Keratinocyte (primary cell): ENCODE measurements at regions not wholly inside any gene's neighbourhood (a gene's known extent, or its start where the extent isn't known, plus 50 kb on each side); places are given as distances from the start of the nearest gene placed in this dataset.

Experiments
- DNase-seq: peaks from one replicate; pipeline ENCODE4 v3.0.0-alpha.2; 2011; ENCODE audit warnings: low read depth, missing footprints, low spot score
- FAIRE-seq: peaks from 2 replicates; lab custom pipeline; 2011; peaks lifted over from hg19 to GRCh38; lab: Jason Lieb, UNC
- H2AFZ ChIP-seq: 2 replicates; pipeline ENCODE4 v1.6.0; 2012; ENCODE audit warnings: low read length, control low read depth, inconsistent platforms; ENCODE audit not compliant: control insufficient read depth
- H3K27ac ChIP-seq: 2 replicates; pipeline ENCODE4 v1.5.1; 2011; ENCODE audit warnings: low read length; ENCODE audit not compliant: control insufficient read depth, insufficient read depth
- H3K27me3 ChIP-seq: 3 replicates; pipeline ENCODE4 v1.6.0; 2011; ENCODE audit warnings: low read length; ENCODE audit not compliant: control insufficient read depth, insufficient read depth; ENCODE audit errors: extremely low read depth
- H3K36me3 ChIP-seq, 2 experiments: 2 replicates in 1 of 2; 3 replicates in 1 of 2; pipeline ENCODE4 v1.5.1; 2011; ENCODE audit warnings: low read length in 2 of 2, mild to moderate bottlenecking in 1 of 2; ENCODE audit not compliant: control insufficient read depth in 2 of 2, insufficient read depth in 2 of 2; ENCODE audit errors: extremely low read depth in 1 of 2
- H3K4me1 ChIP-seq: 3 replicates; pipeline ENCODE4 v1.5.1; 2011; ENCODE audit warnings: low read length; ENCODE audit not compliant: control insufficient read depth, insufficient read depth; ENCODE audit errors: extremely low read depth
- H3K4me2 ChIP-seq: 3 replicates; pipeline ENCODE4 v1.6.0; 2011; ENCODE audit warnings: low read depth, low read length; ENCODE audit not compliant: control insufficient read depth, insufficient read depth; ENCODE audit errors: extremely low read depth
- H3K4me3 ChIP-seq, 3 experiments: fragments of 200-600 bp in 1 of 3; sonication (generic) in 1 of 3; 2 replicates in 2 of 3; 3 replicates in 1 of 3; pipeline ENCODE4 v1.5.1; 2011 to 2016; ENCODE audit warnings: low read length in 3 of 3, mild to moderate bottlenecking in 3 of 3, control low read depth in 2 of 3, inconsistent platforms in 1 of 3, low read depth in 1 of 3, mixed read lengths in 1 of 3, mixed run types in 1 of 3, moderate library complexity in 1 of 3; ENCODE audit not compliant: control insufficient read depth in 2 of 3, insufficient read depth in 2 of 3; ENCODE audit errors: extremely low read depth in 1 of 3
- H3K79me2 ChIP-seq: 2 replicates; pipeline ENCODE4 v1.6.0; 2012; ENCODE audit warnings: low read length; ENCODE audit not compliant: control insufficient read depth, insufficient read depth
- H3K9ac ChIP-seq: 3 replicates; pipeline ENCODE4 v1.6.0; 2011; ENCODE audit warnings: low read length; ENCODE audit not compliant: control insufficient read depth, insufficient read depth; ENCODE audit errors: extremely low read depth
- H3K9me1 ChIP-seq: 3 replicates; pipeline ENCODE4 v1.6.0; 2011; ENCODE audit warnings: low read length; ENCODE audit not compliant: control insufficient read depth, insufficient read depth; ENCODE audit errors: extremely low read depth
- H3K9me3 ChIP-seq: 2 replicates; pipeline ENCODE4 v1.5.1; 2012; ENCODE audit warnings: low read depth, low read length; ENCODE audit not compliant: control insufficient read depth
- H4K20me1 ChIP-seq: 3 replicates; pipeline ENCODE4 v1.6.0; 2011; ENCODE audit warnings: low read length; ENCODE audit not compliant: control insufficient read depth, insufficient read depth; ENCODE audit errors: extremely low read depth
- CTCF ChIP-seq, 3 experiments: IDR thresholded peaks in 1 of 3; conservative IDR thresholded peaks in 1 of 3; optimal IDR thresholded peaks in 1 of 3; 2 replicates in 2 of 3; 3 replicates in 1 of 3; pipeline versions ENCODE3 to v1.5.1; 2011; ENCODE audit warnings: low read length in 3 of 3, mild to moderate bottlenecking in 3 of 3, moderate library complexity in 2 of 3, control low read depth in 1 of 3, inconsistent platforms in 1 of 3; ENCODE audit not compliant: insufficient read depth in 2 of 3; ENCODE audit errors: extremely low read depth in 1 of 3
- EZH2 ChIP-seq: IDR thresholded peaks from one replicate; pipeline ENCODE4 v1.6.1; 2012; ENCODE audit warnings: inconsistent platforms, mild to moderate bottlenecking, low read length, moderate library complexity
- dilution Hi-C: fragments of 300-500 bp; cut with MboI; formaldehyde crosslinking; loops from one replicate; pipeline ENCODE4 v1.7.0; 2020; ENCODE audit warnings: low sequenced_read_pairs; ENCODE audit not compliant: extremely low pct_ligation_motif_present

- DNase-seq (no peak), FAIRE-seq (no peak)
- Histone ChIP-seq H3K4me2 (no peak overlapping the region), H3K36me3 (no peaks in the 10 kb centered on the region), H3K9me3 (peaks cover 2% of the 10 kb centered on the region), H3K27ac (no peak overlapping the region), H3K9ac (no peak overlapping the region), H2AFZ (no peak overlapping the region), H3K4me3 (no peak overlapping the region), H3K9me1 (peaks cover 2% of the 10 kb centered on the region), H4K20me1 (peaks cover 7% of the 10 kb centered on the region), H3K27me3 (peaks cover 52% of the 10 kb centered on the region), H3K4me1 (peaks cover 27% of the 10 kb centered on the region), H3K79me2 (no peaks in the 10 kb centered on the region)
- dilution Hi-C loops: no loop called here
- TF ChIP-seq EZH2 (no peak), CTCF (optimal IDR thresholded peaks at IDR 0.05 in 1 of 3, IDR thresholded peaks at IDR 0.05 in 1 of 3, conservative IDR thresholded peaks at IDR 0.05 in 1 of 3; ENCODE audit: extremely low read depth in 1 of 3, insufficient read depth in 2 of 3, low read length in 3 of 3) (no peak)
These were observed 260.8 kb downstream of the UACA start for GRCh38 chr15:70502529-70502928.

GRCh38 chr15:70501849-70502248 is 261.5 kb downstream of the UACA start:
- H3K9me1 ChIP-seq: peaks cover 2% of the 10 kb centered on the region
- peaks cover 7% of the 10 kb centered on the region for H4K20me1 ChIP-seq
- dilution Hi-C loops: no loop called here
- H3K27me3 ChIP-seq: peaks cover 53% of the 10 kb centered on the region
- peaks cover 27% of the 10 kb centered on the region for H3K4me1 ChIP-seq
- no peak overlapping the region for H3K27ac ChIP-seq
- no peaks in the 10 kb centered on the region for H3K79me2 ChIP-seq
- H3K36me3 ChIP-seq: no peaks in the 10 kb centered on the region
- H3K4me2 ChIP-seq: no peak overlapping the region
- FAIRE-seq (no peak), DNase-seq (no peak)
- H2AFZ ChIP-seq: no peak overlapping the region
- no peak overlapping the region for H3K9ac ChIP-seq
- TF ChIP-seq EZH2 (no peak), CTCF (optimal IDR thresholded peaks at IDR 0.05 in 1 of 3, IDR thresholded peaks at IDR 0.05 in 1 of 3, conservative IDR thresholded peaks at IDR 0.05 in 1 of 3; ENCODE audit: extremely low read depth in 1 of 3, insufficient read depth in 2 of 3, low read length in 3 of 3) (no peak)
- no peaks in the 10 kb centered on the region for H3K9me3 ChIP-seq
- H3K4me3 ChIP-seq: no peak overlapping the region
